ENCODE measurements at regions not wholly inside any gene's neighbourhood (a gene's known extent, or its start where the extent isn't known, plus 50 kb on each side); places are given as distances from the start of the nearest gene placed in this dataset.

DNA sequence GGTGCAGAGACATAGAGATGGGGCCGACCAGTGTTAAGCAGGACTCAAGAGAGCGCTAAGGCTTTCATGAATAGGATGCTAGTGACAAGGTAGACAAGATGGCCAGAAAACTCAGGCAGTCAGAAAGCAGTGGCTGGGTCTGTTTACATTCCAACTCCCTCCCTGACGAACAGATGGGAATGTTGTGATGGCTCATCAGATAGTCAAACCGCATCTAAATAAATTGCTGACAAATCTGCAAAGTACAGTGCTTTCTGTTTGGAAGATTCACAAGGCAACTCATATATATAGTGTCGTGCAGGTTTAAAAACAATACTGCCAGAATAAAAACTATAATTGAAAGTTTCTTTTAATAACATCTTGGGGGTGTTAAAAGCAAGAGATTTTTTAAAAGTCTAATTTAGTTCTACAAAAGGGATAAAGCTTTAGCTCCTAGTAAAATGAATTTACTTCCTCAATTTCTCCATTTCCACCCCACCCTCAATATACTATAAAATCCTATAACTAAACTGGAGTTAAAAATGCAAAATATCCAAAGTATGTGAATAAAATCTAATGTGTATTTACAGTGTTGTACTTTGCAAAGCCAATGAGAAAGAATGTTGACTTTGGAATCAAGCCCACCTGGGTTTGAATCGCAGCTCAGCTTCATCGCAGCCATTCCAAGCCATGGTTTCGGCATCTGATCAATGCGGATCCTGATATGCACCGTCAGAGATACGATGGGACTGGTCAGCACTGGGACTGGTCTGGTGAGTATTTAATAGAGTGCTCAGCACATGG is 247.3 kb upstream of the PDE10A start:
- no peak for DNase-seq

DNA sequence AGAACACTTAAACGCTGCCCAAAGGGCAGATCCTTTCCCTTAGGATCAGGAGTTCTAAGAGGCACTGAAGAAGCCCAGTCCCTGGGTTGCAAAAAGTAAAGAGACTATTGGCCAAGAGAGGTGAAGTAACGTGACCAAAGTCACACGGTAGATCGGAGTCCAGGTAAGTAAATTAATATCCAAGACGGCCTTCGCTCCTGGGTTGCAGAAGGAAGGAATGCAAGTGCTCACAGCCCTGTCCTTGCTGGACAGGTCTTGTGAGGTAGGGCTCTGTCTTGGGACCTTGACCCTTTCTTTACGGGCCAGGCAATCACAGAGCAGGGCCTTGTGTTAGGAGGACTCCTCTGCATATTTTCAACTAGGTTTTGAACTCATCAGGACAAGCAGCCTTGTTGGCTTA is 243.7 kb upstream of the PDE10A start:
- DNase-seq = no peak

DNA sequence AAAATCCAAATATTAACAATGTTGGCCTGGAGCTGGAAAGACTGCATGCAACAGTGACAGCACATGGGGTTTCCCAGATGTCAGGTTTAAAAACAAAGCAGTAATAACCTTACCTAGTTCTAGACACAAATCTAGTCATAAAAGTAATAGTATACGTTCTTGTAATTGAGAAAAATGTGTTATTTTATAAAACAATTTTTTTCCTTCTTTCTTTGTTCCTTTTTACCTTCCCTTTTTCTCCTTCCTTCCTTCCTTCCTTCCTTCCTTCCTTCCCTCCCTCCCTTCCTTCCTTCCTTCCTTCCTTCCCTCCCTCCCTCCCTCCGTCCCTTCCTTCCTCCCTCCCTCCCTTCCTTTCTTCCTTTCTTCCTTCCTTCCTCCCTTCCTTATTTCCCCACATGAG is 242.7 kb upstream of the PDE10A start:
- no peak for DNase-seq

DNA sequence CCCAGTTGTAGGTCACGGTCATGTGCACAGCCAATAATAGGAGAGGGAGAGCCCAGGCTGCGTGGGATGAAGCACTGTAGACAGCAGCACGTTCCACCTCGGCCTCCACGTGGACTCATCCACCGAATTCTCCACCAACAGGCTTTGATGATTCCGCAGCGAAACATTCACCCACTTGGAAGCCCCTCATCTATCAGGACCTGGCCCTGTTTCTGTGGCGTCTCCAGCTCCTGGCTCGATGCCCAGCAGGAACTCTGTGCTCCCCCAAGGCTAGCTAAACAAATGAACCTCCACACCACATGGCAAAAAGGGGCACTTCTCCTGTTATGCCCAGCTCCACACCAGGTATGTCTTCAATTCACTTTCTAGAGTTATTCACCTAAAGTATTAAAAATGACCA is 237.9 kb upstream of the PDE10A start:
- DNase-seq = no peak

DNA sequence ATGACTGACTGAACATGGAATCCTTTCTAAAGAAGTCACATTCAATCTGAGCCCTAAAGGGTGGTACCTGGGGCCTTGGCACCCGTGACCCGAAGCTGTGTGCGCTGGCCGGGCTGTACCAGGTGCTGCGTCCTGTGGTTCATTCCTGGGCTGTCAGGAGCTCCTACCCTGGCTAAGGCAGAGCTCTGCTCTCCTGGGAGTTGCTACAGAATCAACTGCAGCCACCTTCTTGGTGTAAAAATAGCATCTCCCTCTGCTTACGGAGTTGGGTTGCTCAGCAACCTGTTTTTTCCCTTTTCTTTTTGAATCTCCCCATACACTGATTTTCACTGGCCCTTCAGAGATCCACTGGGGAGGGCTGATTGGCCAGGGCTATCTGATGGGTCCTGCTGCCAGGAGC is 236.6 kb upstream of the PDE10A start:
- DNase-seq = no peak

DNA sequence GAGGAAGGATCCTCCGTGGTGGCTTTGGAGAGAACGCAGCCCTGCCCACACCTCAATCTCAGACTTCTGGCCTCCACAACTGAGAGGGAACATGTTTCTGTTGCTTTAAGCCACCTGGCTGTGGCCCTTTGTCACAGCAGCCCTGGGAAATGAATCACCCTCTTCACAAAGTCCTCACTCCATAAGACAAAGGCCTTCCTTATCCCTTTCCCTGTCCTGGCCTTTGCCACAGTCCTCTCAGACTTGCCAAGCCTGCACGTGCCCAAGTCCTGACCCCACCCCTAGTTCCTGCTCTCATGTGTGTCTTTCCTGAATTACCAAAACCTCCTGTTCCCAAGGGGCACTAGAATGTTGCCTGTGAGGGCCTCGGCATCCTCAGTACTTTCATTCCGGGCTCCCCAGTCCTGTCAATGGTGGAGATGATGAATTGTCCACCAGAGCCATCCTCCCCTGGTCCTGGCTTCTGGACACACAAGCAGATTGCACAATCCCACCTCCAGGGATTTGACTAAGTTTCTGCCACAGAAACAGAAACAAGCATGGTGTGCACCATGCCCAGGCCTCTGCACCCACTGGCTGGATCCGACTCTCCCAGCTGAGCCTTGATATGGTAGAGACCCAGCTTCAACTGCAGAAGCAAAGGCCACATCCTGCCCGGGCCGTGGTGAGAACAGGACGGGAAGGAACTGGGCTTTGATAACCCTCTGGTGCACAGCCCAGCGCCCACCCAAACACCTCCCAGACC is 232.6 kb upstream of the PDE10A start:
- no peak for DNase-seq

DNA sequence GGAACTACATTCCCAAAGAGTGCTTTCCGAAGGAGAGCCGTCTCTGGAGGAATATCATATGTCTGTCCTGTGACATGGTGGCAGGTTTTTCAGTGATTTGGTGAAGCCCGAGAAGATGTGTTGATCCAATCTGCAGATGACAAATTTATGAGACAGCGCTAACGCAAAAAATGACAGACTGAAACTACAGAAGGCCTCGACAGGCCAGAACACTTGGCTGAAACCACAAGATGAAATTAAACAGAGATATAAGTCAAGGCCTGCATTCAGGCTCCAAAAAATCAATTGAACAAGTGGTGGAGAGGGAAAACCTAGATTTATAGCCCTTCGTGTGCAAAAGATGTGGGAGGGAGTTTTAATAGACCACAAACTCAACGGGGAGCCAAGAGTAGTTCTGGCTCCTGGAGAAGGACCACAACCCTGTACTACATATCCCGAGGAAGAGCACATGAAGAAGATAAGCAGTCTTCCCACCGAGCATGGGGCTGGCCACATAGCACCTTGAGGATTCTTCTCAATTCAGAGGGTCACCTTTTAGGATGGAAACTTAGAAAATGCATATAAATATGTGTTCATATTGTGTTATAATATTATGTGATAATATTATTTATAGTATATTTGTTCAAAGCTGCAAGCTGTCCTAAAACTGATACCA is 231.3 kb upstream of the PDE10A start:
- no peak for DNase-seq

DNA sequence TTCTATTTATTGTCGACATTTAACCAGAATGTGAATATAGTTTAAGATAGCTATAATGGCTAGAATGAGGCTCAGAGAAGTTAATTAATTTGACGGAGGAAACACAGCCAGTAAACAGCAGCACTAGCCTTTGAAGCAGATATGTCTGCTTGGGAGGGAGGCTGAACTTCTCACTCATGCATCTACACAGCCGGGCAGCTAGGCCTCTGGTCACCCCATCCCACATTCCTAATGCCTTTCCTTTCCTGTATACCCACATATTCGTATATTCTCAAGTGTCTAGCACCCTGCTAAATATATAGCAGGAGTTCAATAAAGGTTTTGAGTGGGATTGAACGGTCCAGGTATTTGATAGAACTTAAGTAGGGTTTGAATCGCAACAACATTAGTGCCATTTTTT is 230.4 kb upstream of the PDE10A start:
- DNase-seq = no peak

DNA sequence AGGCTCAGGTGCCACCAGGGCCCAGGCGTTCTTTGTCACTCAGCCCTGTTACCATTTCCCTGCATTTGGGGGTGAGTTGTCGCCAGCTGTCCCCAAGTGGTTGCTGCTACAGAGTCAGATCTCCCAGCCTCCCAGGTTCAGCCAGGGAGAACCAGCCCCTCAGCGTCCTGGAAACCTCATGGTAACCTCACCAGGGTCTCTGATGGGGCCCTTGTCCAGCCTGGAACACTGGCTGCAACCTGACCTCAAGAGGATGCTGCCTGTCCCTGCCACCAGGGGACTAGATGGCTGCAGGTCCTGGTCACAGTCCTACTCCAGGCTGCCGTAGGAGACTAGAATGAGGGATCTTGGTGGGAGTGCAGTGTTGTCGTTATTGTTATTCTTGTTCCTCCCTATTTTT is 228.3 kb upstream of the PDE10A start:
- no peak for DNase-seq

DNA sequence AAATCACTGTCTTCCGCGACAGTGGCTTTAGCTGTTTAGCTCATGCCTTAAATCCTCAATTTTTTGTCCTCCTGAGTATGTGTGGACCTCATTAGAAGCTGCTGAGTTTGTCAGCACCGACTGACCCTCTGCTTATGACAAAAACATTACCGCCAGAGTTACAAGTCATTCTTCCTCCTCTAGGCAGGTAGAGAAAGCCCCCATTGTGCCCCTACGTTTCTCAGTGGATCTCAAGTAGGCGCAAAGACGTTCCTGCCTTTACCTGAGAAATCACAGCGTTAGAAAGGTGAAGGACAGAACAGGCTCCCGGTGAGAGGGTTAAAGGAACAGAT is 227.3 kb upstream of the PDE10A start:
- DNase-seq = no peak

DNA sequence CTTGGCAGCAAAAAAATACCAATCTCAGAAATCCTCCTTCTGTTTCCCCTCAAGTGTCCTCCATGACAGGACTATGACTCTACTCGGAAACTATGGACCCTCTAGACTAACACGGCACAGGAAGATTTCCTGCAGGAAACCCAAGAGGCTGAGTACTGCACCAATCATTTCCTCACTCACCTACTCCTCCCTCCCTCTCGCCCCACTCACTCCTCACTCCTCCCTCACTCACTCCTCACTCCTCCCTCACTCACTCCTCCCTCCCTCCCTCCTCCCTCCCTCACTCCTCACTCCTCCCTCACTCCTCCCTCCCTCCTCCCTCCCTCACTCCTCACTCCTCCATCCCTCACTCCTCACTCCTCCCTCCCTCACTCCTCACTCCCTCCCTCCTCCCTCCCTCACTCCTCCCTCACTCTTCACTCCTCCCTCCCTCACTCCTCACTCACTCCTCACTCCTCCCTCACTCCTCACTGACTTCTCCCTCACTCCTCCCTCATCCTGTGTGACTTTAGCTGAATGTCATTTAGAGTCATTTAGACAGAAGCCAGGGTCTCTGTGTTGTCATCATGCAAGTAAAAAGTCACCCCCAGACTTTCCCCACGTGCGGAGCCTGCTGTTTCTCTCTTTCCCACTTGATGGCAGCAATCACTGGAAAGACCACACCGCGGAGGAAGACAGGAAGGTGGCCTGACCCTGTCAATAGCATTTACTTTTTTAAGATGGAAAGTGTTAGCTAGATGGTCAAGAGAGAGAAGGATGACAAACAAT is 226.8 kb upstream of the PDE10A start:
- DNase-seq = peak; percentile 22

DNA sequence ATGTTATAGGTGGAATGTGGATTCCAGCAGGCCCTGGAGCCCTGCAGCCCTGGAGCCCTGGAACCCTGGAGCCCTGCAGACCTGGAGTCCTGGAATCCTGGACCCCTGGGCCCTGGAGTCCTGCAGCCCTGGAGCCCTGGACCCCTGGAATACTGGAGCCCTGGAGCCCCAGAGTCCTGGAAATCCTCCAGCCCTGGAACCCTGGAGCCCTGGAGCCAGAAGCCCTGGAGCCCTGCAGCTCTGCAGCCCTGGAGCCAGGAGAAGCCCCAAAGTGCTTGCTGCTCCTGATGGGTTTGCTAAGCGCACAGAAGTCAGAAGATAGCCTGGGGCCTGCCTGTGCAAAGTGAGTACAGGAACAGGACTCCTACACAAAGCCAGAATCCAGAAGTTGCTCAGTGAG is 223.1 kb upstream of the PDE10A start:
- DNase-seq = no peak

DNA sequence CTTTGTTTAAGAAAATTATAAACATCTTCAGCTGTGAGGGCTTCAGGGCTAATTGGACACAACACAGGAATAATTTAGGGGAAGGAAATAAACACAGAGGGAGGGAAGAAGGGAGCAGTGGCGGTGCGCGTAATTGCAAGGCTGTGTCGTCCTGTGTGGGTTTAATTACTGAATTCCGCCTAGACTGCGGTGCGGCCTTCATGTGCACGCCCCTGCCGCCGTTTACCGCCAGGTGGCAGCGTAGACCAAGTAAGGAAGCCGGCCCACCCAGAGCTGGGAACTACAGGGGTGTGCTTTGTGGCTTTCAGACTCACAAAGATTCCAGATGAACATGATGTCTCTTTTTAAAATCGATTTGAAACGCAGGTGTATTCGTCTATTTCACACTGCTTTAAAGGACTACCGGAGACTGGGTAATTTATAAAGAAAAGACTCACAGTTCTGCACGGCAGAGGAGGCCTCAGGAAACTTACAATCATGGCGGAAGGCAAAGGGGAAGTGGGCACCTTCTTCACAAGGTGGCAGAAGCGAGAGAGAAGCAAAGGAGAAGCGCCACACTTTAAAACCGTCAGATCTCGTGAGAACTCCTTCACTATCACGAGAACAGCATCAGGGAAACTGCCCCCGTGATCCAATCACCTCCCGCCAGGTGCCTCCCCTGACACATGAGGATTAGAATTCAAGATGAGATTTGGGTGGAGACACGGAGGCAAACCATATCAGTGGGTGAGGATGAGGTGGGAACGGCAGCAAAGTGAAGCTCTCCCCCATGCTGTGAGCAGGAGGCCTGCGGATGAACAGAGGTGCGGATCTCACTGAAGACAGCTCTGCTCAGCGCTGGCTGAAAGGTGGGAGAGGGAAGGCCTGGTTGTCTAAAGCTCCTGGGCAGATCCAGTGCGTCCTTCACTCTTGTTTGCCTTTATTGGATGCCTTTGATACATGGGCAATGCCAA is 222.0 kb upstream of the PDE10A start:
- peak; percentile 70 for DNase-seq

DNA sequence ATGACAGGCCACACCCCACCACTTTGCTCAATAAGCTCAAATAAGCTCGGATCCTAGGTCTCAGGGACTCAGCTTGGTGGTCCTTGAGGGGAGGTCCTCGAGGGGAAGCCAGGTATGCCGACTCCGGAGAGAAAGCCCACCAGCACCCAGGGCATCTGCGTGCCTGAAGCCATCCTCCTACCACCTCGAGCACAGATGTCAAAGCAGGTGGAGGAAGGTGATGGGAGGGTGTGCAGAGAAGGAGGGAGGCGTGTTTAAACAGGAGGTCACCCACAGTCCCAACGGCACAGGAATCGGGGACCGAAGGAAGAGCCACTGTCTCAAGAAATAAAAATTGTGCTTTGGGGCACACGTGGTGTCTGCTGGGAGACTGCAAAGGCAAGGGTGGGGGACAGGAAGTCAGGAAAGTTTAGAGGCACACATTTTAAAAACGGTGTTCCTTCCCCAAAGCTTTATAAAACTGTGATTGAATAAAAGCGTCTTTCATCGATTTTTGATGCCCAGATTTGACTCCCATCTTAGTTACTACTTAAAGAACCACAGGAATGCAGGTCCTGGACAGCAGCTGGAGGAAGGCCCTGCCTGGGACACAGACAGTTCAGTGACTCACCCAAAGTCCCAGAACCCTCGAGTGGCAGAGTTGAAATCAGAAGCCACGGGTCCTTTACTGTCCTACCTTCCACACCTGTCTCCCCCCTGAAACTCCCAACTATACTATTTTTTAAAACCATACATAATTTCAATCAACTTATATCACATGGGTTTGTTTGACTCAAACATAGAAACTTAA is 221.0 kb upstream of the PDE10A start:
- DNase-seq = no peak

DNA sequence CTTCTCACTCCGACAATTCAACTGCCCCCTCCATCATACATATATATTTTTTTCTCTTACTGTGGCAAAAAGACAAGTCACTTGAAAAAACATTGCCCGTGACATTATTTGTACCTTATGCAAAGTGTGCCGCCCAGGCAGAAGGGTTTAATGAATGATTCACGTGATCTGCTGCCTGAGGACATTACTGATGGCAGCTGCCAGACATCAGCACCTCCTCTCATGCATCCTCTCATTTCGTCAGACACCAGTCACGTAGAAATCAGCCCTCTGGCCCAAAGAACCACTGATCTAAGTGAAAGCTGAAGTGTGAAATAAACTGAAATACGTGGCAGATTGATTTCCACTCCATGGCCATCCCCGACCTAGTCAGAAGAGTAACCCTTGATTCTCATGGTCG is 218.8 kb upstream of the PDE10A start:
- no peak for DNase-seq

DNA sequence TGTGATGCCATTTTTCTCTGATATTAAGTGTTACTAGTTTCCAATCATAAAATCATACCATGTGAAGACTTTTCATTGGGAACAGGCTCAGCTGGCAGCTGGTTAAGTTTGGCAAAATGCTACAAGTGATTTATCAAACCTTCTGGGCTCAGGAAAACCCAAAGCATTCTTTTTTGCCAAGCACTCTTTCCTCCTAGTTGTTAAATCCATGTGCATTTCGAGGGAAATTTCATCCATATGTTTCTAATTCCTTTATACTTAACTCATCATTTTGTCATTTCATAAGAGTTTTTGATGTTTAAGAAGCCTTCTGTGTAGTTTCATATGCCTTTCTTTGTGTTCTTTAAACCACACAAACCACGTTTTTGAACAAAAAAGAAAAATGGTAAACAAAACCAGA is 217.6 kb upstream of the PDE10A start:
- no peak for DNase-seq

DNA sequence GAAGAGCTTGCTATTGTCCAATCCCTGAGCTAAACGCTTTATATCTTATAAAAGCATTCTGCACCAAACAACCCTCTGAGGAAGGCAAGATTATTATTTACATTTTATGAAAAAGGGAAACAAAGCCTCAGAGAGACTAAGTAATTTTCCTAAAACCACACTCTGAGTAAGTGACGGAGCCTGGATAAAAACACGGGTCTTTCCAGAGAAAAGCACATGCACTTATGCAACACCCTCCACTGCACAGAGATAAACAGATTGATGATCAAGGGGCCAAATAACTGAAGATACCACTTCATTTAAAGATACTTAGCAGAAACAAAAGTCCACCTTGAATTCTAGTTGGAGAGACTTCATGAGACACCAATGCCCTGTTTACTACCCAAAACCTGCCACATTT is 214.7 kb upstream of the PDE10A start:
- DNase-seq = no peak

DNA sequence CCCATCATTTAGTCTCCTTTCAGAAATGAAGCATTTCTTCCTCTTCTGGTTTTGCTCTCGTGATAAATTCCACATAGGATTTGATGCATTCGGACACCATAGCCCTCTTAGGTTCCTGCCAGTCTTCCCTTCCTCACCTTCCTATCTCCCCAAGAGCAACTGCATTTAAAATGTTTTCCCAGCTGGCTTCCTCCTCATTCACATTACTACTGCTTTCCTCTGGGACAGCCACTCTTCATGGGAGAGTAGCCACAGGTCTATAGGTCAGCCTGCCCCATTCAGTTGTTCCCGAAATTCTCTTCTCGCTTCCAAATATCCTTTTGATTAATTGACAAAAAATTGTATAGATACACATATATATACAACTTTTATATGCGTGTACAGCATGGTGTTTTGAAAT is 214.2 kb upstream of the PDE10A start:
- DNase-seq = no peak

DNA sequence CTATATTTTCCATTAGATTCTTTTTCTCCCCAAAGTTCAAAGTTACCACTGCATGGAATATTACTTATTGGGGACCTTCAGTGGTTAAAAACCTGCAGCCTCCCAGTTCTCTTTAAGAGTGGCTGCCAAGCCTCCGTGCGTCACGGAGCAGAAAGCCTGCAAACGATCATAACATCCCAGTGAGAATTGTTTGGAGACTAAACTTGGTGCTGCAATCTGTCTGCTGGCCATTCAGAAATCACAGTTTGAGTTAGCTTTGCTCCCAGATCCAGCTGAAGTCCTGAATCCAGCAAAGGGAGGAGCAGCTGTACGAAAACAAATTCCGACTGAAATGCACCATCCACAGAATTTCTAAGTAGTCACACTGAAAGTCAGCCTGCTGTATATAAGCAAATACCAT is 213.5 kb upstream of the PDE10A start:
- DNase-seq = no peak

DNA sequence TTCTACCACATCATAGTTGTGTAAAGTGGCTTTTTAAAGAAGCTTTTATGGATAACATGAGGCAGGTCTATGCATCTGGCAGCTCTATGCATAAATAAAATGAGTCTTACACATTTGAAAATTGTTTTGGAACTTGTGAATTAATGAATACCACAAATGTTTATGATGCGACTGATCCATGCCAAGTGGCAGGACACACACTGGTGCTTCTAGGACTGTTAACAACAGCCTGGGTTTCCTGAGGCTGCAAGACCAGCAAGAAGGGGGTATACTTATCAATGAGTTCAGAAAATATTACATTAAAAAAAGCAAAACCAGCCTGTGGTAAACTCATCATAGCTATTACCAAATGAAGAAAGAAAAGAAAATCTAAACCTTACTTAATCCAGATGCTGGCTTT is 212.9 kb upstream of the PDE10A start:
- no peak for DNase-seq

DNA sequence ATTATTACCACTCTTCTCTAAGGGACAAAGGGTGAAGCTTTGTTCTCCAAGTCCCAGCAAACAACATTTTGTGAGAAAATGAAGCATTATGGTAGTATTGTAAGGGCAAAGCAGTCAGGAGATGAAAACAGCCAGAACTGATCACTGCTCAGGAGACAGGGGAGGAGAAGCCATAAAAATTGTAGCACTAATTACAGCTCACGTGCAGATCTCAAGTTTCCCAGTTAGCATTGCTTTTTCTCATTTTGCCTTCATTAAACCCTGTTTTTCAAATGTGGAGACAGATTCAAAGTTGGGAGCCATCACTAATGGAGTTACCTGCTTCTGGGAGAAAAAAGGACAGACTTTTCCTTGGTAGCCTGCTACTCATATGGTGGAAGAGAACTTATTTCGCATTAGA is 210.9 kb upstream of the PDE10A start:
- DNase-seq = no peak

DNA sequence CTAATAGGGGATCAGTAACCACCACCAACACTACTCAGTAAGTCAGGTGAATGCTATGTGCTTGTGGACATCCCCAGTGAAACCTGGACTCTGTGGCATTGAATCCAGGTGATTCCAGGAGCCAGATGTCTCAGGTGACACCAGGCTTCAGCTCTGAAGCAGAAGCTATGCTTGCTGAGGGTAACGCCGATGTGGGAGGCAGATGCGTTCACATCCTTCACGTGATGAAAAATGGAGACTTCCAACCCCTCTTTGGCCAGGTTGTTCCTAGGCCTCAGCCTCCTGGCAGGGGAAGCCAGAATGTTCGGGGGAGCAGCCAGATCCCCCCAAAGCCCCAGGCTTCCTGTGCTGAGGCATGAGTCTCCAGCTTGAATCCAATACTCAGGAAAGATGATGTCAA is 209.8 kb upstream of the PDE10A start:
- DNase-seq = no peak

Data from midbrain (tissue), 1 donor.